ENCODE measurements at regions not wholly inside any gene's neighbourhood (a gene's known extent, or its start where the extent isn't known, plus 50 kb on each side); places are given as distances from the start of the nearest gene placed in this dataset.

- no peak for DNase-seq (ENCODE audit: low read depth in 1 of 2, low spot score in 1 of 2)
- Histone ChIP-seq H3K4me3 (replicated peaks; ENCODE audit: insufficient read depth, low read length) (no peak overlapping the region), H3K27ac (replicated peaks) (no peak overlapping the region), H3K27me3 (ENCODE audit: insufficient read depth, poor library complexity, severe bottlenecking) (no peaks in the 10 kb centered on the region)
- TF ChIP-seq GABPA (IDR thresholded peaks at IDR 0.05; ENCODE audit: low read depth) (no peak), REST (IDR thresholded peaks at IDR 0.05; ENCODE audit: insufficient replicate concordance, low read depth) (no peak), POLR2AphosphoS5 (IDR thresholded peaks at IDR 0.05; ENCODE audit: low read depth) (no peak)
Observed at GRCh38 chr22:48366056-48366455, 1461.6 kb downstream of the BRD1 start.

GRCh38 chr22:48365386-48365785, 1462.3 kb downstream of the BRD1 start:
- H3K27ac ChIP-seq (replicated peaks) = no peak overlapping the region
- TF ChIP-seq POLR2AphosphoS5 (IDR thresholded peaks at IDR 0.05; ENCODE audit: low read depth) (no peak), GABPA (IDR thresholded peaks at IDR 0.05; ENCODE audit: low read depth) (no peak), SPI1 (IDR thresholded peaks at IDR 0.05; ENCODE audit: borderline replicate concordance, low read depth) (no peak), CTCF (IDR thresholded peaks at IDR 0.05; ENCODE audit: insufficient read depth, low read length) (no peak), REST (IDR thresholded peaks at IDR 0.05; ENCODE audit: insufficient replicate concordance, low read depth) (no peak)

GRCh38 chr22:48362721-48363404, 1464.8 kb downstream of the BRD1 start:
- H3K27ac ChIP-seq (replicated peaks) = no peak overlapping the region
- no peak overlapping the region for H3K4me3 ChIP-seq (replicated peaks; ENCODE audit: insufficient read depth, low read length)
- H3K27me3 ChIP-seq (ENCODE audit: insufficient read depth, poor library complexity, severe bottlenecking) = no peaks in the 10 kb centered on the region
- TF ChIP-seq REST (IDR thresholded peaks at IDR 0.05; ENCODE audit: insufficient replicate concordance, low read depth) = no peak
- TF ChIP-seq GABPA (IDR thresholded peaks at IDR 0.05; ENCODE audit: low read depth) = no peak
- no peak for TF ChIP-seq SPI1 (IDR thresholded peaks at IDR 0.05; ENCODE audit: borderline replicate concordance, low read depth)
- TF ChIP-seq POLR2AphosphoS5 (IDR thresholded peaks at IDR 0.05; ENCODE audit: low read depth) = no peak
- TF ChIP-seq CTCF (IDR thresholded peaks at IDR 0.05; ENCODE audit: insufficient read depth, low read length) = no peak
- no peak for DNase-seq (ENCODE audit: low read depth in 1 of 2, low spot score in 1 of 2)

More at GRCh38 chr22:48365386-48365785, 1462.3 kb downstream of the BRD1 start:
- Histone ChIP-seq H3K27me3 (ENCODE audit: insufficient read depth, poor library complexity, severe bottlenecking) (no peaks in the 10 kb centered on the region), H3K4me3 (replicated peaks; ENCODE audit: insufficient read depth, low read length) (no peak overlapping the region)
- no peak for DNase-seq (ENCODE audit: low read depth in 1 of 2, low spot score in 1 of 2)

Data from HL-60 (cell line).